Fibroblast of the aortic adventitia (primary cell): ENCODE measurements at regions not wholly inside any gene's neighbourhood (a gene's known extent, or its start where the extent isn't known, plus 50 kb on each side); places are given as distances from the start of the nearest gene placed in this dataset.
"Not testable (repeated sequence)": the region's sequence is repeated elsewhere in the genome, so short reads cannot be mapped to it uniquely, and the experiment has no call there.

Experiments
- DNase-seq: peaks from one replicate; pipeline ENCODE4 v3.0.0-alpha.2; 2010; ENCODE audit warnings: low read depth
- H3K4me3 ChIP-seq: 2 replicates; pipeline ENCODE4 v1.5.1; 2011; ENCODE audit warnings: low read depth, mild to moderate bottlenecking, control low read depth, low read length, moderate library complexity
- CTCF ChIP-seq: IDR thresholded peaks from 2 replicates; pipeline ENCODE4 v1.5.1; 2011; ENCODE audit warnings: mild to moderate bottlenecking, low read length, control low read depth, inconsistent platforms; ENCODE audit not compliant: insufficient read depth

GRCh38 chr1:215425138-215425537 is 142.0 kb upstream of the KCTD3 start:
- H3K4me3 ChIP-seq = no peak overlapping the region
- DNase-seq = no peak
- TF ChIP-seq CTCF = no peak

- no peak for DNase-seq
- TF ChIP-seq CTCF = no peak
- H3K4me3 ChIP-seq = no peak overlapping the region
Observed at GRCh38 chr1:215426101-215426500, 141.0 kb upstream of the KCTD3 start.

- DNase-seq, H3K4me3 ChIP-seq: not testable (repeated sequence)
Observed at GRCh38 chr1:215432483-215433227, 134.4 kb upstream of the KCTD3 start.

GRCh38 chr1:215433237-215433636 is 133.9 kb upstream of the KCTD3 start:
- TF ChIP-seq CTCF = no peak
- H3K4me3 ChIP-seq = no peak overlapping the region
- no peak for DNase-seq

GRCh38 chr1:215439549-215439948 is 127.6 kb upstream of the KCTD3 start:
- no peak overlapping the region for H3K4me3 ChIP-seq
- TF ChIP-seq CTCF = no peak
- DNase-seq = no peak

GRCh38 chr1:215444715-215445414 is 122.2 kb upstream of the KCTD3 start:
- no peak for TF ChIP-seq CTCF
- H3K4me3 ChIP-seq = no peak overlapping the region
- no peak for DNase-seq

- DNase-seq, H3K4me3 ChIP-seq: not testable (repeated sequence)
Observed at GRCh38 chr1:215448014-215448413, 119.1 kb upstream of the KCTD3 start.

- not testable (repeated sequence) for H3K4me3 ChIP-seq, DNase-seq
Observed at GRCh38 chr1:215449147-215449546, 118.0 kb upstream of the KCTD3 start.
